HL-60 (cell line): ENCODE measurements at regions not wholly inside any gene's neighbourhood (a gene's known extent, or its start where the extent isn't known, plus 50 kb on each side); places are given as distances from the start of the nearest gene placed in this dataset.

Source experiments
- DNase-seq, 2 experiments: peaks; one replicate each; pipeline ENCODE4 v3.0.0-alpha.2; 2010 to 2020; ENCODE audit warnings: low read depth in 1 of 2, low spot score in 1 of 2
- H3K27ac ChIP-seq: fragments of 250-450 bp; sonication (Bioruptor Pico); replicated peaks from 2 replicates; pipeline ENCODE4 v1.5.1; 2020; ENCODE audit warnings: mild to moderate bottlenecking, moderate library complexity
- H3K27me3 ChIP-seq: fragments of 250-450 bp; sonication (Bioruptor Pico); 2 replicates; pipeline ENCODE4 v1.5.1; 2021; ENCODE audit warnings: mild to moderate bottlenecking, moderate library complexity; ENCODE audit not compliant: insufficient read depth, poor library complexity, severe bottlenecking
- H3K4me3 ChIP-seq: replicated peaks from 2 replicates; pipeline ENCODE4 v1.5.1; 2011; ENCODE audit warnings: mild to moderate bottlenecking, control low read depth, low read length; ENCODE audit not compliant: insufficient read depth
- GABPA ChIP-seq: IDR thresholded peaks from 2 replicates; pipeline ENCODE4 v1.6.1; 2012; ENCODE audit warnings: low read depth
- POLR2AphosphoS5 ChIP-seq: IDR thresholded peaks from 2 replicates; pipeline ENCODE4 v1.6.1; 2012; ENCODE audit warnings: low read depth
- SPI1 ChIP-seq: IDR thresholded peaks from 2 replicates; pipeline ENCODE4 v1.6.1; 2012; ENCODE audit warnings: low read depth, mild to moderate bottlenecking, borderline replicate concordance
- TF ChIP-seq, protein P1 (sequence below): IDR thresholded peaks from one replicate; pipeline ENCODE4 v1.5.1; 2011; ENCODE audit warnings: low read length, control low read depth, inconsistent platforms; ENCODE audit not compliant: insufficient read depth
- TF ChIP-seq, protein P2 (sequence below): IDR thresholded peaks from 2 replicates; pipeline ENCODE4 v1.6.1; 2012; ENCODE audit warnings: low read depth; ENCODE audit not compliant: insufficient replicate concordance

DNA sequence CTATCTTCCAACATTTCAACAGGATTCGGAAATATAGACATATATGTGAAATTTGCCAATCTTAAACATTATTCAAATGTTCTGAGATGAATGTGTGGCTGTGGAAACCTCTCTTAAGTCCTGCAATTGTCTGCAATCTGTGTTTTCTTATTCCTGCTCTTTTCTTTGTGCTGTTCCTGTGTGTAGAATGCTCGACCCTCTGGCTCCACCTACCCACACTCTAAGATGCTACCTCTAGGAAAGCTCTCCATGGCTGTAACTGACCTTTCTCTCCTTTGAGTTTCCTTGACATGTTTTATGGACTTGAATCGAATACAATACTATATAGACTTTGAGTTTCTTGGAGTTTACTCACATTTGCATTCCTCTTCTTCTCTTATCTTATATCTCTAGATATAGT lies 120.6 kb upstream of the ASTN2 start:
- TF ChIP-seq, protein P1, sequence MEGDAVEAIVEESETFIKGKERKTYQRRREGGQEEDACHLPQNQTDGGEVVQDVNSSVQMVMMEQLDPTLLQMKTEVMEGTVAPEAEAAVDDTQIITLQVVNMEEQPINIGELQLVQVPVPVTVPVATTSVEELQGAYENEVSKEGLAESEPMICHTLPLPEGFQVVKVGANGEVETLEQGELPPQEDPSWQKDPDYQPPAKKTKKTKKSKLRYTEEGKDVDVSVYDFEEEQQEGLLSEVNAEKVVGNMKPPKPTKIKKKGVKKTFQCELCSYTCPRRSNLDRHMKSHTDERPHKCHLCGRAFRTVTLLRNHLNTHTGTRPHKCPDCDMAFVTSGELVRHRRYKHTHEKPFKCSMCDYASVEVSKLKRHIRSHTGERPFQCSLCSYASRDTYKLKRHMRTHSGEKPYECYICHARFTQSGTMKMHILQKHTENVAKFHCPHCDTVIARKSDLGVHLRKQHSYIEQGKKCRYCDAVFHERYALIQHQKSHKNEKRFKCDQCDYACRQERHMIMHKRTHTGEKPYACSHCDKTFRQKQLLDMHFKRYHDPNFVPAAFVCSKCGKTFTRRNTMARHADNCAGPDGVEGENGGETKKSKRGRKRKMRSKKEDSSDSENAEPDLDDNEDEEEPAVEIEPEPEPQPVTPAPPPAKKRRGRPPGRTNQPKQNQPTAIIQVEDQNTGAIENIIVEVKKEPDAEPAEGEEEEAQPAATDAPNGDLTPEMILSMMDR, result no peak
- no peak for TF ChIP-seq SPI1
- TF ChIP-seq, protein P2, sequence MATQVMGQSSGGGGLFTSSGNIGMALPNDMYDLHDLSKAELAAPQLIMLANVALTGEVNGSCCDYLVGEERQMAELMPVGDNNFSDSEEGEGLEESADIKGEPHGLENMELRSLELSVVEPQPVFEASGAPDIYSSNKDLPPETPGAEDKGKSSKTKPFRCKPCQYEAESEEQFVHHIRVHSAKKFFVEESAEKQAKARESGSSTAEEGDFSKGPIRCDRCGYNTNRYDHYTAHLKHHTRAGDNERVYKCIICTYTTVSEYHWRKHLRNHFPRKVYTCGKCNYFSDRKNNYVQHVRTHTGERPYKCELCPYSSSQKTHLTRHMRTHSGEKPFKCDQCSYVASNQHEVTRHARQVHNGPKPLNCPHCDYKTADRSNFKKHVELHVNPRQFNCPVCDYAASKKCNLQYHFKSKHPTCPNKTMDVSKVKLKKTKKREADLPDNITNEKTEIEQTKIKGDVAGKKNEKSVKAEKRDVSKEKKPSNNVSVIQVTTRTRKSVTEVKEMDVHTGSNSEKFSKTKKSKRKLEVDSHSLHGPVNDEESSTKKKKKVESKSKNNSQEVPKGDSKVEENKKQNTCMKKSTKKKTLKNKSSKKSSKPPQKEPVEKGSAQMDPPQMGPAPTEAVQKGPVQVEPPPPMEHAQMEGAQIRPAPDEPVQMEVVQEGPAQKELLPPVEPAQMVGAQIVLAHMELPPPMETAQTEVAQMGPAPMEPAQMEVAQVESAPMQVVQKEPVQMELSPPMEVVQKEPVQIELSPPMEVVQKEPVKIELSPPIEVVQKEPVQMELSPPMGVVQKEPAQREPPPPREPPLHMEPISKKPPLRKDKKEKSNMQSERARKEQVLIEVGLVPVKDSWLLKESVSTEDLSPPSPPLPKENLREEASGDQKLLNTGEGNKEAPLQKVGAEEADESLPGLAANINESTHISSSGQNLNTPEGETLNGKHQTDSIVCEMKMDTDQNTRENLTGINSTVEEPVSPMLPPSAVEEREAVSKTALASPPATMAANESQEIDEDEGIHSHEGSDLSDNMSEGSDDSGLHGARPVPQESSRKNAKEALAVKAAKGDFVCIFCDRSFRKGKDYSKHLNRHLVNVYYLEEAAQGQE, result no peak
- TF ChIP-seq POLR2AphosphoS5, result no peak
- no peak for TF ChIP-seq GABPA
- no peak for DNase-seq
- H3K27ac ChIP-seq, result no peak overlapping the region
- no peak overlapping the region for H3K4me3 ChIP-seq
- H3K27me3 ChIP-seq, result peaks cover 3% of the 10 kb centered on the region

DNA sequence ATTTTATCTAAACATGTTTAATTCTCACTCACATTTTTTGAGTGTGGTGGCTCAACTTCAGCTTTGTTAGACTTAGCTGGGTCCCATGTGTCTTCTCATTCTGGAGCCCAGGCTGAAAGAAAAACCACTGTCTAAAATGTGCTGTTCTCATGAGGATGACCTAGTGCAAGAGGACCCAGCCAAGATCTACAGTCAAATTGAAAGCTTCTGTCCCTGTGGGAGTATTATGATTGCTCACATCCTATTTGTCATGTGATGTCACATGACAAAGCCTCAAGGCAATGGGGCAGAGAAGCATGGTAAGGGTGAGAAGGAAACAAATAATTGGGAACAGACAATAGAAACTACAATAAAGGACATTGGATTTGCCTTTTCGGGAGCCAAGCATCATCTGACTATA lies 113.4 kb upstream of the ASTN2 start:
- Histone ChIP-seq H3K27me3 (peaks cover 3% of the 10 kb centered on the region), H3K27ac (no peak overlapping the region), H3K4me3 (no peak overlapping the region)
- no peak for TF ChIP-seq POLR2AphosphoS5
- TF ChIP-seq, protein P2, result no peak
- DNase-seq, result no peak

DNA sequence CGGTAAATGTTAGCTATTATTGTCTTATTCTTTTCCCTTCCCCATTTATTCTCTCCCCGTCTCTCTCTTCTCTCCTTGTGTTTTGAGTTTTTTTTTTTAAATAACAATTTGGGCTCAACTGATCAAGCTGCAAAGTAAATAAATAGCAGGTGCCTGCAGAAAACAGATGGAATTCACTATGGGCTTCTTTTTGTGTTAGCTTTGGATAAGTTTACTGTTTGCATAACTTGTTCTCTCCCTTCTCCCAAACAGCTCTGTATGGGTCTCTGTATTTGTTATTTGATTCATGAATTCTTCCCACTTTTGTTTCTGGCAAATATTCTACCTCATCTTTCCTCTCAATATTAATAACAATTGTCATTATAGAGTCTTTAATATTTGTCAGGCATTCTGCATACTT lies 111.8 kb upstream of the ASTN2 start:
- Histone ChIP-seq H3K27me3 (no peaks in the 10 kb centered on the region), H3K4me3 (no peak overlapping the region), H3K27ac (no peak overlapping the region)
- TF ChIP-seq, protein P2, result no peak
- TF ChIP-seq GABPA (no peak), SPI1 (no peak), POLR2AphosphoS5 (no peak)
- TF ChIP-seq, protein P1, result no peak
- DNase-seq, result no peak

DNA sequence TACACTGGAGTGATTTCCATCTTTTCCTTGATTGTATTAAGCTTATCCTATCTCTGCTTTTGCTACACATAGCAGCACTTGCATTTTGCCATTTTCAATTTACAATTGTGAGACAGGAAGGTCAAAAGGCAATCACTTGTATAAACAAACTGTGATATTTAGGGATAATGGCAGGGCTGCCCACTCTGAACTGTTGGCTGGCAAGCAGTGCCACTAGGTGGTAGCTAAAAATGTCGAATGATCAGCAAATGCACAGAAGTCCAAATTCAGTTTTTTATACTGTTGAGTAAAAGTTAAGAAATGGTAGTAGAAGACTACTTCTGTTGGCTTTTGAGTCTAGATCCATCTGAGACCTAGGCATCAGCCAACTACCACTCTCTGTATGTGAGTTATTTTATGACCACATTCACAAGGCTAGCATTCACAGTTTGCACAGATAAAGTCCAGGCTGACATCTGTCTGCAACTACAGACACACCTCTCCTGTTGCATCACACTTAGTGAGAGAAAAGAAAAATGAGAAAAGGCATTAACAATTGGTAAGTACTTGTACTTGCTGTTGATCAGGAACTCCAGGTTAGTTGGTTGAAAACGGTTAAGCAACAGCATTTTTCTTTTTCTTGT lies 108.8 kb upstream of the ASTN2 start:
- TF ChIP-seq SPI1, result no peak
- TF ChIP-seq, protein P1, result no peak
- TF ChIP-seq GABPA, result no peak
- TF ChIP-seq POLR2AphosphoS5, result no peak
- TF ChIP-seq, protein P2, result no peak
- Histone ChIP-seq H3K27ac (no peak overlapping the region), H3K27me3 (no peaks in the 10 kb centered on the region), H3K4me3 (no peak overlapping the region)
- no peak for DNase-seq
